GM21619 (cell line): ENCODE measurements at regions not wholly inside any gene's neighbourhood (a gene's known extent, or its start where the extent isn't known, plus 50 kb on each side); places are given as distances from the start of the nearest gene placed in this dataset.
A peak's percentile ranks its signal among the peaks of the same experiment; 100 is the strongest.

Experiments used
- ATAC-seq: cut with Tn5 transposase; IDR thresholded peaks from one replicate; pipeline ENCODE4 v1.9.1; 2021; ENCODE audit not compliant: unreplicated experiment

GRCh38 chr15:25982736-25983135 is 119.6 kb upstream of the ATP10A start:
- ATAC-seq, result no peak

GRCh38 chr15:25981114-25981513 is 118.0 kb upstream of the ATP10A start:
- ATAC-seq, result no peak

GRCh38 chr15:25972141-25972675 is 109.1 kb upstream of the ATP10A start:
- ATAC-seq, result no peak

- no peak for ATAC-seq
Measured at GRCh38 chr15:25971053-25971452, 107.9 kb upstream of the ATP10A start.

GRCh38 chr15:25969886-25970285 is 106.8 kb upstream of the ATP10A start:
- no peak for ATAC-seq

- ATAC-seq, result no peak
Measured at GRCh38 chr15:25967116-25967515, 104.0 kb upstream of the ATP10A start.

- ATAC-seq, result no peak
Measured at GRCh38 chr15:25965326-25965725, 102.2 kb upstream of the ATP10A start.

- ATAC-seq, result no peak
Measured at GRCh38 chr15:25960273-25960672, 97.1 kb upstream of the ATP10A start.

- no peak for ATAC-seq
Measured at GRCh38 chr15:25959100-25959499, 96.0 kb upstream of the ATP10A start.

GRCh38 chr15:25955628-25956027 is 92.5 kb upstream of the ATP10A start:
- ATAC-seq, result no peak

- ATAC-seq, result no peak
Measured at GRCh38 chr15:25954398-25954797, 91.3 kb upstream of the ATP10A start.

GRCh38 chr15:25950014-25950413 is 86.9 kb upstream of the ATP10A start:
- no peak for ATAC-seq

GRCh38 chr15:25947323-25948314 is 84.5 kb upstream of the ATP10A start:
- ATAC-seq, result no peak

- ATAC-seq, result no peak
Measured at GRCh38 chr15:25946241-25946805, 83.2 kb upstream of the ATP10A start.

GRCh38 chr15:25944386-25944785 is 81.3 kb upstream of the ATP10A start:
- ATAC-seq, result no peak

- ATAC-seq, result no peak
Measured at GRCh38 chr15:25943831-25944230, 80.7 kb upstream of the ATP10A start.

- peak; percentile 79 for ATAC-seq
Measured at GRCh38 chr15:25939122-25939521, 76.0 kb upstream of the ATP10A start.

GRCh38 chr15:25937796-25938195 is 74.7 kb upstream of the ATP10A start:
- no peak for ATAC-seq

- no peak for ATAC-seq
Measured at GRCh38 chr15:25936004-25936403, 72.9 kb upstream of the ATP10A start.

- peak; percentile 66 for ATAC-seq
Measured at GRCh38 chr15:25933456-25934158, 70.5 kb upstream of the ATP10A start.

- ATAC-seq, result no peak
Measured at GRCh38 chr15:25932696-25933095, 69.6 kb upstream of the ATP10A start.
